Nephron (organoid): ENCODE measurements at regions not wholly inside any gene's neighbourhood (a gene's known extent, or its start where the extent isn't known, plus 50 kb on each side); places are given as distances from the start of the nearest gene placed in this dataset.

Experiments
- H3K27ac Mint-ChIP-seq, 3 experiments: 2 replicates each; pipeline ENCODE4 v1.8.0; 2020; ENCODE audit warnings: mixed read lengths in 3 of 3, mild to moderate bottlenecking in 2 of 3, moderate library complexity in 1 of 3
- H3K27me3 Mint-ChIP-seq: 2 replicates; pipeline ENCODE4 v1.8.0; 2021; ENCODE audit warnings: low read depth, mild to moderate bottlenecking, moderate library complexity, mixed read lengths
- H3K36me3 Mint-ChIP-seq: 2 replicates; pipeline ENCODE4 v1.8.0; 2020; ENCODE audit warnings: low read depth, mixed read lengths
- H3K4me1 Mint-ChIP-seq: 2 replicates; pipeline ENCODE4 v1.8.0; 2020; ENCODE audit warnings: mixed read lengths
- H3K4me3 Mint-ChIP-seq, 3 experiments: 2 replicates each; pipeline ENCODE4 v1.8.0; 2020; ENCODE audit warnings: mild to moderate bottlenecking in 3 of 3, mixed read lengths in 3 of 3, moderate library complexity in 2 of 3
- H3K9me3 Mint-ChIP-seq: 2 replicates; pipeline ENCODE4 v1.8.0; 2020; ENCODE audit warnings: mixed read lengths
- TF ChIP-seq, protein P1 (sequence below), 3 experiments: fragments of 200-600 bp; sonication (generic); IDR thresholded peaks; one replicate each; pipeline ENCODE4 v1.5.0; 2021; ENCODE audit warnings: antibody characterized with exemption in 3 of 3; ENCODE audit not compliant: unreplicated experiment in 3 of 3

DNA sequence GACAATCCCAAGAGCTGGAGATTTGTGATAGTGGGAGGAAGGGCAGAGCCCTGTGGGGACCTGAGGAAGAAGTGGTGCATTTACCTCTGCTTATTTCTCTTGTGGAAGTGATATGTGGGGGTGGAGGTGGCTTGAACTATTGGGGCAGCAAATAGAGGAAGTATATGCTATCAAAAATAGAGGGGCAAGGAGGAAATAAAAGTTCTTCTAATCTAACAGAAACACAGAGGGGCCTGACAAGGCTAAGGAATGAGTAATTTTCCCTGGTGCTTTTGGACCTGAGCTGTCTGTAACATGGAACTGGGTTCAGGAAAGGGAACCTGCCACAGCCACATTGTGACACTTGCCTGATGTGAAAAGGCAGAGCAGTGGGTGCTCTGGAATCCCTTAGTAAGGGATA is 378.6 kb upstream of the KLF4 start:
- H3K27ac Mint-ChIP-seq = no peak overlapping the region

DNA sequence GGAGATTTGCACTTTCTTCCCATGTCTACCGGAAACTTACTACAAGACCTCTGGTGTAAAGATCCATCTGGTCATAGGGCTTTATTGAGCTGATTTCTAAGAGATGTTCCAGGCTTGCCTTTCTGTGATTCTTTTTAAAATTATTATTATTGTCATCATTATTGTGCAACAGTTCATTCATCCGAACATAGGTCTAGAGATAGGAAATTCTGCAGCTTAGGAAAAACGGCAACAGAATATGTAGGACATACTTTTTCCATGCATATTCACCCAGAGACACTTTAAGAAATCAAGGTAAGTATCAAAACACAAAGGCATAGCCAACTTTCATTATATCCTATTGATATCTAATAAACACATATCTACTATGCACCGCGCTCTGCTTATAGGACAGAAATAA is 378.2 kb upstream of the KLF4 start:
- Mint-ChIP-seq H3K27me3 (peaks cover 13% of the 10 kb centered on the region), H3K4me1 (peaks cover 10% of the 10 kb centered on the region), H3K27ac (no peak overlapping the region), H3K4me3 (no peak overlapping the region), H3K36me3 (no peaks in the 10 kb centered on the region), H3K9me3 (no peaks in the 10 kb centered on the region)
- TF ChIP-seq, protein P1, sequence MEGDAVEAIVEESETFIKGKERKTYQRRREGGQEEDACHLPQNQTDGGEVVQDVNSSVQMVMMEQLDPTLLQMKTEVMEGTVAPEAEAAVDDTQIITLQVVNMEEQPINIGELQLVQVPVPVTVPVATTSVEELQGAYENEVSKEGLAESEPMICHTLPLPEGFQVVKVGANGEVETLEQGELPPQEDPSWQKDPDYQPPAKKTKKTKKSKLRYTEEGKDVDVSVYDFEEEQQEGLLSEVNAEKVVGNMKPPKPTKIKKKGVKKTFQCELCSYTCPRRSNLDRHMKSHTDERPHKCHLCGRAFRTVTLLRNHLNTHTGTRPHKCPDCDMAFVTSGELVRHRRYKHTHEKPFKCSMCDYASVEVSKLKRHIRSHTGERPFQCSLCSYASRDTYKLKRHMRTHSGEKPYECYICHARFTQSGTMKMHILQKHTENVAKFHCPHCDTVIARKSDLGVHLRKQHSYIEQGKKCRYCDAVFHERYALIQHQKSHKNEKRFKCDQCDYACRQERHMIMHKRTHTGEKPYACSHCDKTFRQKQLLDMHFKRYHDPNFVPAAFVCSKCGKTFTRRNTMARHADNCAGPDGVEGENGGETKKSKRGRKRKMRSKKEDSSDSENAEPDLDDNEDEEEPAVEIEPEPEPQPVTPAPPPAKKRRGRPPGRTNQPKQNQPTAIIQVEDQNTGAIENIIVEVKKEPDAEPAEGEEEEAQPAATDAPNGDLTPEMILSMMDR (IDR thresholded peaks at IDR 0.05; ENCODE audit: unreplicated experiment in 3 of 3) = no peak

More for the DNA sequence above, 378.6 kb upstream of the KLF4 start:
- H3K27me3 Mint-ChIP-seq = peaks cover 13% of the 10 kb centered on the region
- no peaks in the 10 kb centered on the region for H3K36me3 Mint-ChIP-seq
- H3K4me1 Mint-ChIP-seq = peaks cover 10% of the 10 kb centered on the region
- H3K9me3 Mint-ChIP-seq = no peaks in the 10 kb centered on the region
- TF ChIP-seq, protein P1 (IDR thresholded peaks at IDR 0.05; ENCODE audit: unreplicated experiment in 3 of 3) = no peak
- H3K4me3 Mint-ChIP-seq = no peak overlapping the region

DNA sequence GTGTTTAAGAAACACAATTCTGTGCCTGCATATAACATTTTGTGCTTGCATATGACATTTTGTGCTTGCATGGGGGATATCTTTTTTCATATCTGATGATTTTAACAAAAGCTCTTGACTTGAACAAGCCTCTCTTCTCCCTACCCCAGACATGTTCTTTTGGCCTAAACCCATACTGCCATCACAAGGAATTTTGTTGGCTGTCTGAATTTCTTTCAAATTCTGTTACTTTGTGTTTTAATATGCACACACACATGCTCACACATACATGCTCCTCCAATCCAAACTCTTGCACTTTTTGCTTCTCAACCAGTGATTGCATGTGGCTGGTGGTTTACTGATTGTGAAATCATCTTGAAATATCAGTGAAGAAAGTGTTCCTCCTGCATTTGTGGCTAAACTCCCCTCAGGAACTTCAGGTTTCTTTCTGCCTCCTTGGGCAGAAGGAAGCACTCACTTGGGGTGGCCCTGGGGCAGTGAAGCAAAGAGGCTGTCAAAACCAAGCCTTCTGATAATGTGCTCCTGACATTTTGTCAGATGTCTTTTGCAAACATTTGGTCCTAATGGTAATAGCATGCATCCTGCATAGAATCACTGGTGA is 377.2 kb upstream of the KLF4 start:
- peaks cover 10% of the 10 kb centered on the region for H3K4me1 Mint-ChIP-seq
- H3K36me3 Mint-ChIP-seq = no peaks in the 10 kb centered on the region
- no peaks in the 10 kb centered on the region for H3K9me3 Mint-ChIP-seq
- no peak overlapping the region for H3K4me3 Mint-ChIP-seq
- no peak overlapping the region for H3K27ac Mint-ChIP-seq
- TF ChIP-seq, protein P1 (IDR thresholded peaks at IDR 0.05; ENCODE audit: unreplicated experiment in 3 of 3) = no peak
- H3K27me3 Mint-ChIP-seq = peaks cover 13% of the 10 kb centered on the region

DNA sequence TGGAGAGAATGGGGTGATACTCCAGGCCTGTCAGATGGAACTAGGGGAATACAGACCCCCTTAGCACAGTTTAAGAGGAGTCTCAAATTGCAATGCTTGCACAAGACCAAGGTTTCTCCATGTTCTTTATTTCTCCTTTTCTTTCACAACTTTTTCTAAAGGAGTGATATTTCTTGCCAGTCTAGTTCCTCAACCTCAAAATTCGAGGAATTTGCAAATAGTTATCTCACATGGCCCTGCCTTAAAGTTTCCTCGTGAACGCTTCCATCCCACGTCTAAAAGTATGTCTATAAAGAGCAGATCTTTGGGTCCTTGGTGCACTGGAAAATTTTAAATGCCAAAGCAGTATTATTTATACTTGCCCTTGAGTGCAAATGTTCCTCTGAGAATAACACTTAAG is 373.8 kb upstream of the KLF4 start:
- TF ChIP-seq, protein P1 (IDR thresholded peaks at IDR 0.05; ENCODE audit: unreplicated experiment in 3 of 3) = no peak
- Mint-ChIP-seq H3K27me3 (peaks cover 12% of the 10 kb centered on the region), H3K36me3 (no peaks in the 10 kb centered on the region), H3K4me1 (peaks cover 4% of the 10 kb centered on the region), H3K4me3 (no peak overlapping the region), H3K9me3 (peaks cover 2% of the 10 kb centered on the region), H3K27ac (no peak overlapping the region)

DNA sequence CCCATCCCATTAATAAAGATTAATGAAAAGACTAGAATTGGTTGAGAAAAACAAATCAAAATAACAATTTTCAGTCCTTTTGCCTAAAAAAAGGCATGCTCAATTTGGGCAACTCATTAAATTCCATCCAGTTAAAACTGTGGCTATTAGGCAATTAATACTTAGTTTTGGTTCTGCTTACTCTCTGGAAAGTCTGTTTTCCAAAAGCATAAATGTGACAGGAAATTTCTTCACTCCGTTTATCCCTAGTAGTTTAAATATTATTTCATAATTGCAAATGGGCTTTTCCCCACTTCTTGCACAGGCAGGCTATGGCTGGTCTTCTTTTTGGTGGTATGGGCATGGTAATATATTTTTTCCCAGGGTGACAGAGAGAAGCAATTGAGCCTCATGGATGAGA is 373.3 kb upstream of the KLF4 start:
- Mint-ChIP-seq H3K27me3 (peaks cover 12% of the 10 kb centered on the region), H3K4me3 (no peak overlapping the region), H3K9me3 (peaks cover 2% of the 10 kb centered on the region), H3K36me3 (no peaks in the 10 kb centered on the region), H3K4me1 (peaks cover 4% of the 10 kb centered on the region), H3K27ac (no peak overlapping the region)
- TF ChIP-seq, protein P1 (IDR thresholded peaks at IDR 0.05; ENCODE audit: unreplicated experiment in 3 of 3) = no peak

DNA sequence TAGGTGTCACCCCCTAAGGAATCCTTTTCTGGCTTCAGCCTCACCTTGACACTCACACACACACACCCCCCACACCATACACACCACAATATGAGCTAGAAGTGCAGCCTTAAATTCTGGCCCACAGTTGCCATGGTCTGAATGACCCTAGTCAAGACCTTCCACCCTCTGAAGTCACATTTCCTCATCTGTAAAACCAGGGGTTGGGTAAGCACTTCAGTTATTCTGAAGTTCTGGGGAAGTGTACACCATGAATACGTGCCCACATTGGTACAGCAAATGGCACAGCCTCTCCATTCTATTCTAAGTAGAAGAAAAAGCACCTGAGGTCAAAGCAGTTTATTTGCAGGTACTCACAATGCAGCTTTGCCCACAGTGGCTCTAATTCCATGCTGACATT is 372.8 kb upstream of the KLF4 start:
- Mint-ChIP-seq H3K4me1 (peaks cover 4% of the 10 kb centered on the region), H3K36me3 (no peaks in the 10 kb centered on the region), H3K27ac (no peak overlapping the region), H3K27me3 (peaks cover 12% of the 10 kb centered on the region), H3K9me3 (peaks cover 2% of the 10 kb centered on the region), H3K4me3 (no peak overlapping the region)
- TF ChIP-seq, protein P1 (IDR thresholded peaks at IDR 0.05; ENCODE audit: unreplicated experiment in 3 of 3) = no peak
